Adrenal gland (tissue), 9 donors: ENCODE measurements at regions not wholly inside any gene's neighbourhood (a gene's known extent, or its start where the extent isn't known, plus 50 kb on each side); places are given as distances from the start of the nearest gene placed in this dataset.

ENCODE experiments used
- DNase-seq, 7 donors: peaks; one replicate each; pipeline ENCODE4 v3.0.0-alpha.2; 2019 to 2020
- H3K27ac ChIP-seq, 5 donors: fragments of 200-600 bp; sonication (generic) in 4 of 5; 1 replicate in 3 of 5; 2 replicates in 2 of 5; pipeline versions ENCODE4 v1.5.1 to v1.8.0; 2016 to 2020; ENCODE audit warnings: mild to moderate bottlenecking in 1 of 5
- H3K27me3 ChIP-seq: fragments of 200-600 bp; 2 replicates; pipeline ENCODE4 v1.8.0; 2021
- H3K36me3 ChIP-seq, 2 donors: fragments of 200-600 bp; replicated peaks in 1 of 2; 1 replicate in 1 of 2; 2 replicates in 1 of 2; pipeline versions ENCODE4 v1.5.1 to v1.8.0; 2018 to 2022
- H3K4me1 ChIP-seq, 2 donors: fragments of 200-600 bp; replicated peaks in 1 of 2; 1 replicate in 1 of 2; 2 replicates in 1 of 2; pipeline versions ENCODE4 v1.5.1 to v1.8.0; 2018 to 2021
- H3K4me3 ChIP-seq, 4 donors: fragments of 200-600 bp; sonication (generic) in 3 of 4; one replicate each; pipeline ENCODE4 v1.5.1; 2016 to 2018
- H3K9me3 ChIP-seq, 3 donors: fragments of 200-600 bp; sonication (generic) in 1 of 3; replicated peaks in 1 of 3; 1 replicate in 2 of 3; 2 replicates in 1 of 3; pipeline versions ENCODE4 v1.5.1 to v1.8.0; 2016 to 2021
- POLR2A ChIP-seq, 2 donors: fragments of 450-650 bp; IDR thresholded peaks; one replicate each; pipeline ENCODE4 v1.6.1; 2017; ENCODE audit warnings: antibody characterized with exemption in 2 of 2, mild to moderate bottlenecking in 2 of 2, moderate library complexity in 1 of 2
- WGBS, 4 donors: extraction: QIAGEN DNeasy Blood & Tissue Kit in 2 of 4; methylation state at CpG; one replicate each; pipeline versions ENCODE4 v1.1.5 to v1.1.7; 2013 to 2017; 5-methylcytosine and 5-hydroxymethylcytosine counted together
- intact Hi-C, 2 donors: fragments of 100-400 bp; cut with DNase I; formaldehyde crosslinking; loops; one replicate each; pipeline versions ENCODE4 v1.14.1 to v1.15.0; 2022 to 2023
- TF ChIP-seq, protein P1 (sequence below), 6 experiments: fragments of 450-650 bp in 4 of 6; fragments of 200-600 bp in 2 of 6; sonication (generic) in 1 of 6; IDR thresholded peaks; 1 replicate in 5 of 6; 2 replicates in 1 of 6; pipeline versions ENCODE4 v1.5.1 to v1.8.0; 2016 to 2021; ENCODE audit warnings: antibody characterized with exemption in 6 of 6, mild to moderate bottlenecking in 2 of 6, moderate library complexity in 1 of 6
- donor health status: healthy with polysubstance abuse.
- donor health status: Bipolar disorder and iron deficiency.
- donor health status: DM: yes; HTN: yes; CAD: no.
- donor health status: DM: no; HTN: no; CAD: no.
- donor health status: DM: no; HTN: no; CAD: no.

DNA sequence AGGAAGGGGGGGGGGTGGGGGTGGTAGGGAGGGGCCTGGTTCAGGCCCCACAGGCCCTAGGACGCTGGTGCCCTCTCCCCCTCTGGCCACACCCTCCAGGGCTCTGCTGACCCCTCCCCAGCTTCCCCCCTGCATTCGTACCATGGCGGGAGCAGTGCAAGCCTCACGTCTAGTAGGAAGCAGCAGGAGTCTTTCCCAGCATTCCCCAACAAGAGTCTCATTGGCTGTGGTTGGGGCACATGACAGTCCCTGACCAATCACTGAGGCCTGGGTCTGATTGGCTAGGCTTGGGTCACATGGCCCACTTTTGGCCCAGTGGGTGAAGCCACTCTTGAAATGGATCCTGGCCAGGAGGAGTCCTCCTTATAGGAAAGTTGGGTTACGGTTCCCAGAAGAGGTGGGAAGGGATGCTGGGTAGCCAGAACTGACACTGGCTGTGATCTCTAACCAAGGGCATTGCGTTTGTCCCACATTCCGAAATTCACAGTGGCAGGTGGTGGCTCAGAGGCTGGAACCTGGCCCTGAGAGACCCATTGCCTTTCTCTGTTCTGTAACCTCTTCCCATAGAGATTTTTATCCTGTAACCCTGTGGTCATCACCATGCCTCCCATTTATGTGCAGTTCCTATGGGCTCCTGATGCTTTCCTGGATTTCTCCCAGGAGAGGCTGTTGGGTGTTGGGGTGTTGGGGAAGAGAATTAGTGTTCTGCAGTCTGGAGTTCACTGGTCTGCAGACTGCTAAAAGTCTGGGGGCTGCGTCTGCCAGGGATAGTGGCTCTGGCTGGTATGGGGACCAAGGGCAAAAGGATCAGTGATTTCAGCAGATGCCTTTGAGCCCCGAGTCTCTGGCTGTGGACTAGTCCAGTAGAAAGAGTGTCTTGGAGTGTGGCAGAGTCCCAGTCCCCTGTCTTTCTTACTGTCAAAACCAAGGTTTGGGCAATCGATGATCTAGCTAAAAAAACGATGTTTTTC lies 58.9 kb upstream of the MYEOV start:
- no peaks in the 10 kb centered on the region for H3K9me3 ChIP-seq
- TF ChIP-seq, protein P1, sequence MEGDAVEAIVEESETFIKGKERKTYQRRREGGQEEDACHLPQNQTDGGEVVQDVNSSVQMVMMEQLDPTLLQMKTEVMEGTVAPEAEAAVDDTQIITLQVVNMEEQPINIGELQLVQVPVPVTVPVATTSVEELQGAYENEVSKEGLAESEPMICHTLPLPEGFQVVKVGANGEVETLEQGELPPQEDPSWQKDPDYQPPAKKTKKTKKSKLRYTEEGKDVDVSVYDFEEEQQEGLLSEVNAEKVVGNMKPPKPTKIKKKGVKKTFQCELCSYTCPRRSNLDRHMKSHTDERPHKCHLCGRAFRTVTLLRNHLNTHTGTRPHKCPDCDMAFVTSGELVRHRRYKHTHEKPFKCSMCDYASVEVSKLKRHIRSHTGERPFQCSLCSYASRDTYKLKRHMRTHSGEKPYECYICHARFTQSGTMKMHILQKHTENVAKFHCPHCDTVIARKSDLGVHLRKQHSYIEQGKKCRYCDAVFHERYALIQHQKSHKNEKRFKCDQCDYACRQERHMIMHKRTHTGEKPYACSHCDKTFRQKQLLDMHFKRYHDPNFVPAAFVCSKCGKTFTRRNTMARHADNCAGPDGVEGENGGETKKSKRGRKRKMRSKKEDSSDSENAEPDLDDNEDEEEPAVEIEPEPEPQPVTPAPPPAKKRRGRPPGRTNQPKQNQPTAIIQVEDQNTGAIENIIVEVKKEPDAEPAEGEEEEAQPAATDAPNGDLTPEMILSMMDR (IDR thresholded peaks at IDR 0.05) = no peak
- no peak for TF ChIP-seq POLR2A (IDR thresholded peaks at IDR 0.05)
- intact Hi-C loops = no loop called here
- H3K4me3 ChIP-seq = no peak overlapping the region
- peak in 2 of 7 donors; percentile 3 to 35 for DNase-seq
- no peaks in the 10 kb centered on the region for H3K27me3 ChIP-seq
- H3K27ac ChIP-seq = no peak overlapping the region
- no peaks in the 10 kb centered on the region for H3K36me3 ChIP-seq
- WGBS, 4 donors = 84 to 87% (median 85%) methylated on average over 8 to 11 of the region's 11 CpGs
- H3K4me1 ChIP-seq = no peaks in the 10 kb centered on the region

- TF ChIP-seq, protein P1 (IDR thresholded peaks at IDR 0.05) = no peak
- no peak for TF ChIP-seq POLR2A (IDR thresholded peaks at IDR 0.05)
- Histone ChIP-seq H3K4me1 (no peaks in the 10 kb centered on the region), H3K27ac (no peak overlapping the region), H3K4me3 (no peak overlapping the region), H3K27me3 (no peaks in the 10 kb centered on the region), H3K9me3 (no peaks in the 10 kb centered on the region), H3K36me3 (no peaks in the 10 kb centered on the region)
- WGBS, 4 donors = 30 to 51% (median 42%) methylated on average over 5 of the region's 5 CpGs
- intact Hi-C loops = no loop called here
- peak in 1 of 7 donors; percentile 20 for DNase-seq
These were observed 55.2 kb upstream of the MYEOV start for GRCh38 chr11:69238573-69239351.

DNA sequence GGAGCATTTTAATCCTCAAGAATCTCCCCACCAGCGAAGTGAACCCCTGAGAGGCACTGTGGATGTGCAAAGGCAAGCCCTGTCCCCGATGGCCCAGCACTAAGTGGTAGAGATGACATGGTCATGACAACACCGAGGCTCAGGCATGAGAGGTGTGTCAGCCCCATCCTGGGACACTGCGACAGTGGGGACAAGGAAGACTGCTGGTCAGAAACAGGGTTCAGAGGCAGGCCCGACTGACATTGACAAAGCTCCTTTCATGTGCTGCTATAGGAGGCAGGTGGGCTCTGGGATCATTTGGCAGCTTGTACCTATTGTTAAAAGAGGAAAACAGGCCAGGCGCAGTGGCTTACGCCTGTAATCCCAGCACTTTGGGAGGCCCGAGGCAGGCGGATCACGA lies 54.3 kb upstream of the MYEOV start:
- 87 to 96% (median 94%) methylated on average over 10 of the region's 10 CpGs for WGBS, 4 donors

More for the DNA sequence above, 54.3 kb upstream of the MYEOV start:
- TF ChIP-seq POLR2A (IDR thresholded peaks at IDR 0.05) = no peak
- TF ChIP-seq, protein P1 (IDR thresholded peaks at IDR 0.05) = no peak
- Histone ChIP-seq H3K4me3 (no peak overlapping the region), H3K27me3 (no peaks in the 10 kb centered on the region), H3K27ac (no peak overlapping the region), H3K36me3 (no peaks in the 10 kb centered on the region), H3K4me1 (no peaks in the 10 kb centered on the region), H3K9me3 (no peaks in the 10 kb centered on the region)
- intact Hi-C loops = no loop called here
- peak in 1 of 7 donors; percentile 24 for DNase-seq
